Skeletal muscle satellite cell (primary cell): ENCODE measurements at regions not wholly inside any gene's neighbourhood (a gene's known extent, or its start where the extent isn't known, plus 50 kb on each side); places are given as distances from the start of the nearest gene placed in this dataset.

Experiments
- H3K27me3 ChIP-seq: 2 replicates; pipeline ENCODE4 v1.7.0; 2013; ENCODE audit warnings: low read length; ENCODE audit not compliant: control insufficient read depth, insufficient read depth
- H3K36me3 ChIP-seq: 2 replicates; pipeline ENCODE4 v1.7.0; 2013; ENCODE audit warnings: mild to moderate bottlenecking, control low read depth, low read length; ENCODE audit not compliant: insufficient read depth
- H3K4me1 ChIP-seq: 2 replicates; pipeline ENCODE4 v1.7.0; 2013; ENCODE audit warnings: low read length; ENCODE audit not compliant: control insufficient read depth, insufficient read depth
- H3K4me2 ChIP-seq: 2 replicates; pipeline ENCODE4 v1.7.0; 2013; ENCODE audit warnings: mild to moderate bottlenecking, low read length
- H3K4me3 ChIP-seq: 2 replicates; pipeline ENCODE4 v1.7.0; 2013; ENCODE audit warnings: low read length
- H3K9ac ChIP-seq: 2 replicates; pipeline ENCODE4 v1.7.0; 2013; ENCODE audit warnings: mild to moderate bottlenecking, low read depth, low read length, moderate library complexity
- H3K9me3 ChIP-seq: replicated peaks from 2 replicates; pipeline ENCODE4 v1.7.0; 2013; ENCODE audit warnings: mild to moderate bottlenecking, control low read depth, low read length

- no peaks in the 10 kb centered on the region for H3K36me3 ChIP-seq
- H3K9me3 ChIP-seq: no peaks in the 10 kb centered on the region
- no peak overlapping the region for H3K4me3 ChIP-seq
- H3K9ac ChIP-seq: no peak overlapping the region
- H3K27me3 ChIP-seq: peaks cover 46% of the 10 kb centered on the region
- H3K4me2 ChIP-seq: no peak overlapping the region
- H3K4me1 ChIP-seq: no peaks in the 10 kb centered on the region
These were observed 598.1 kb downstream of the MID1IP1 start for GRCh38 chrX:39399387-39399786.

DNA sequence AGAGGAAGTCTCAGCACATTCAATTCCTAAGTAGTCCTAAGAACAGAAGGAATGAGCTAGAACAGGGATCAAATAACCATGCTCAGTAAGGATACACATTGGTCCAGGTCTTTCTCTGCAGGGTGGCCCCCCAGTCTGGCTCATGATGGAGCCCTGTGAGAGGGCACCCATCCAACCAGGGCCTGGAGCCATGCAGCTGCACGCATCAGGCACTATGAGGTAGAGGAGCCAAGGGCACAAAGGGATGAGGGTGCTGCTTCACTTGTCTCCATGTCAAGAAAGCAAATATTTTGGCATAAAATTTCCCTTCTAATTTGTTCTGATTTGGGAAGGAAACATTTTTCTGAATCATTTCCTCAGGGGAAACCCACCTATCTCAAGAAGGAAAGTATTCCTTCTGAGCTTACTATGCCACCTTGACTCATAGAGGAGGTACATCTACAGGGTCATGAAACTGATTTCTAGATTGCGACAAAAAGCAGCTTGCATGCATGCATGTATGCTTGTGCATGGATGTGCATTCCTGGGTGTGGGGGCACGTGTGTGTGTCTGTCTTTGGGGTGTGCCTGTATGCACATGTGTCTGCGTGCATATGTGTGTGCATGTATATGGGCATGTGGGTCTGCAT is 600.3 kb downstream of the MID1IP1 start:
- no peaks in the 10 kb centered on the region for H3K9me3 ChIP-seq
- H3K27me3 ChIP-seq: peaks cover 51% of the 10 kb centered on the region
- no peak overlapping the region for H3K9ac ChIP-seq
- no peak overlapping the region for H3K4me3 ChIP-seq
- no peaks in the 10 kb centered on the region for H3K4me1 ChIP-seq
- H3K4me2 ChIP-seq: no peak overlapping the region
- no peaks in the 10 kb centered on the region for H3K36me3 ChIP-seq

DNA sequence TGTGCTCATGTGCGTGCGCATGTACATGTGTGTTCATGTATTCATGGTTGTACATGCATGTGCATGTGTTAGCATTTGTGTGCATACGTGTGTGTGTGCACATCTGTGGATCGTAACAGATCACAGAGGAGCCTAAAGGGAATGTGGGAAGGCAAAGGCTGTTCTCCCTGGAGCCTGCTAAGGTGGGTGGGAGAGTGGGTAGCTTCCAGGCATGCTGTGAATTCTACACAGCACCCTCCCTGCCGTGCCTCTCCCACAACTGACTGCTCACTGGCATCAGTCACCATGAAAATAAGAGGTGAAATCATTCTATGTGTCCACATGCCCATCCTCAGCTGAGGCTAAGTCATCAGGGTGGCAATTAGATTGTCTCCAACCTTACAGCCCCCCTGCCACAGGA is 600.9 kb downstream of the MID1IP1 start:
- Histone ChIP-seq H3K9me3 (no peaks in the 10 kb centered on the region), H3K4me1 (no peaks in the 10 kb centered on the region), H3K9ac (no peak overlapping the region), H3K36me3 (no peaks in the 10 kb centered on the region), H3K4me2 (no peak overlapping the region), H3K4me3 (no peak overlapping the region), H3K27me3 (peaks cover 49% of the 10 kb centered on the region)

- Histone ChIP-seq H3K36me3 (no peaks in the 10 kb centered on the region), H3K4me2 (no peak overlapping the region), H3K4me3 (no peak overlapping the region), H3K9ac (no peak overlapping the region), H3K27me3 (peaks cover 46% of the 10 kb centered on the region), H3K9me3 (no peaks in the 10 kb centered on the region), H3K4me1 (no peaks in the 10 kb centered on the region)
These were observed 605.5 kb downstream of the MID1IP1 start for GRCh38 chrX:39406799-39407198.

GRCh38 chrX:39409246-39409917 is 608.1 kb downstream of the MID1IP1 start:
- no peaks in the 10 kb centered on the region for H3K36me3 ChIP-seq
- H3K9ac ChIP-seq: no peak overlapping the region
- H3K9me3 ChIP-seq: no peaks in the 10 kb centered on the region
- no peak overlapping the region for H3K4me3 ChIP-seq
- no peaks in the 10 kb centered on the region for H3K4me1 ChIP-seq
- peaks cover 45% of the 10 kb centered on the region for H3K27me3 ChIP-seq
- H3K4me2 ChIP-seq: no peak overlapping the region

DNA sequence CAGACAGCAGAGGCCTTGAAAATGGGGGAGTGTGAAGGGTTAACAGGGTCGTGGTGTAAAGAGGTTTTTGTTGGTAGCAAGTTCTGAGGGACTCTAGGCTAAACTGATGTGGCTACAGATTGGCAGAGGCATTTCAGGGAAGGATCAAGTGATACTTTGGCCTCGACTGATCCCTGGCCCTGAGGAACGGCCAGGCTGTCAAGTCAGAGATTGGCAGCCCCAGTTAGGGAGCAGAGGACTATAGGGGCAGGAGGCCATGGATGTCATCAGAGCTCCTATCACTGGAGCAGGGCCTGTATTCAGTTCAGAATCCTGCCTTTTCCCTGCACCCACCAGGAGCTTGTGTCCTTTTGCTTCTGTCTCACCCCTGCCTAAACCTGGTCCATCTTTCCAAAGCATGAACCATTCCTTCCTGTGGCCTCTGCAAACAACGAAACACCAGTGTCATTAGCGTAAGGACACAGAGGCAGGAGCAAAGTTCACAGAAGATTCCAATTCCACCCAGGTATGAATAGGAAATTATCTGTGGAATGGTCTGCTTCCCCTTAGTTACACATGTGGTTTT is 613.1 kb downstream of the MID1IP1 start:
- Histone ChIP-seq H3K9me3 (no peaks in the 10 kb centered on the region), H3K9ac (no peak overlapping the region), H3K36me3 (no peaks in the 10 kb centered on the region), H3K4me2 (no peak overlapping the region), H3K4me1 (no peaks in the 10 kb centered on the region), H3K27me3 (peaks cover 50% of the 10 kb centered on the region), H3K4me3 (no peak overlapping the region)

- Histone ChIP-seq H3K27me3 (peaks cover 50% of the 10 kb centered on the region), H3K4me3 (no peak overlapping the region), H3K4me1 (no peaks in the 10 kb centered on the region), H3K9me3 (no peaks in the 10 kb centered on the region), H3K9ac (no peak overlapping the region), H3K36me3 (no peaks in the 10 kb centered on the region), H3K4me2 (no peak overlapping the region)
These were observed 615.4 kb downstream of the MID1IP1 start for GRCh38 chrX:39416547-39417260.

GRCh38 chrX:39418254-39418704 is 617.0 kb downstream of the MID1IP1 start:
- H3K9ac ChIP-seq: no peak overlapping the region
- peaks cover 34% of the 10 kb centered on the region for H3K27me3 ChIP-seq
- no peak overlapping the region for H3K4me3 ChIP-seq

DNA sequence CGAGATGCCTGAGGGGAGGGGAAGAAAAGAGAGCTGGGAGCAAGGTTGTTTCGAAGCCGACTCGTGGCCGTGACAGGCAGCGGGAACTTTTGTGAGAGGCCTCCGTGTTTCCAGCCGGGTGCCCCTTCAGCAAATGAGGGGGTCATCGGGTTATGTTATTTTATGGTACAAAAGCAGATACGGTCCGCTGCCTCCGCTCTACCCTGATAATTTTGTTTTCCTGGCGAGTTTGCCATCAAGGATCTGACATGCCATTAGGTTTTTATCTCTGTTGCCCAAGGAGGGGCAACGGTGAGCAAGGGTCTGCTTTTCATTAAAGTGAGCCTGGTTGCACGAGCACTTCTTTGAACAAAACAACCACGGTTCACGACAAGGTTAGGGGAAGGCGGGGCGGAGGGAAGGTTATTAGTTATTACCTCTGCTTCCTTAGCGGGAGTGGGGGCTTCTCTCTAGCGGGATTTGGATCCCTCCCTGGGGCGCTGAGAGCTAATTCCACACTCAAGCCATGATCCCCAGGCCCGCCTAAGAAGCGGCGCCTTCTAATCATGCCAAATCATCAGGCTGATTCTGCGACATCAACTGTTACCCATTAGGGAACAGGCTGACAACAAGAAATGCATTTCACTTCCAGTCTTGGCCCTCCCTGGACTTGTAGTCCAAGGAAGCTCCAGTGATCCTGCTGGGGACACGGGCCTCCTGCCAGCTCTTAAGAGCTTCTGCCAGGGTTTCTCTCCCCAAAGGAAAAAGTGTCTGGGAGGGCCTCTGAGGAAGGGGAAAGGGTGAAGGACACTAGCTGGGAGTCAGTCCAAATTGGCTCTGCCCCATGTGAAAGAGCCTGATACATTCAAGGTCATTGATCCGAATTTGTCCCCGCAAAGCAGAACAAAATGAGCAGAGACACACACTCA is 617.7 kb downstream of the MID1IP1 start:
- Histone ChIP-seq H3K36me3 (no peaks in the 10 kb centered on the region), H3K27me3 (peaks cover 34% of the 10 kb centered on the region), H3K9ac (no peak overlapping the region), H3K4me2 (no peak overlapping the region), H3K4me1 (no peaks in the 10 kb centered on the region), H3K9me3 (no peaks in the 10 kb centered on the region), H3K4me3 (no peak overlapping the region)

More at GRCh38 chrX:39418254-39418704, 617.0 kb downstream of the MID1IP1 start:
- no peak overlapping the region for H3K4me2 ChIP-seq
- no peaks in the 10 kb centered on the region for H3K9me3 ChIP-seq
- H3K36me3 ChIP-seq: no peaks in the 10 kb centered on the region
- H3K4me1 ChIP-seq: no peaks in the 10 kb centered on the region

DNA sequence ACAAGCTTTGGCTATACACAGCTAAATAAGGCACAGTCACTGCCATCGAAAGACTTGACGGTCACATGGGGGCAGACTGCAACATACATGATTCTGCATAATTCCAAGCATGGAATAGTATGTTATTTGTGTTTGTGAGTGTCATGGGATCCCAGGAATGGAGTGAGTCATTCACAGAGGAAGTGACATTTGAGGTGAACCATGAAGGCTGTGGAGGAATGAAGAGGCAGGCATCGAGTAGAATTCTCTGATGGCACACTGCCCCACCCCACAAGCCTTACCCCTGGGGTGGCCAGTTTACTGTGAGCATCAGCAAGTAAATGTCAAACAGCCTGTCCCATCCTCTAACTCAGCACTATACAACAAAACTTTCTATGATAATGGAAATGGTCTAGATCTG is 619.7 kb downstream of the MID1IP1 start:
- Histone ChIP-seq H3K4me2 (no peak overlapping the region), H3K27me3 (peaks cover 36% of the 10 kb centered on the region), H3K9ac (no peak overlapping the region), H3K9me3 (no peaks in the 10 kb centered on the region), H3K36me3 (no peaks in the 10 kb centered on the region), H3K4me1 (no peaks in the 10 kb centered on the region), H3K4me3 (no peak overlapping the region)
